Germinal center (tissue), 1 donor: ENCODE measurements at regions not wholly inside any gene's neighbourhood (a gene's known extent, or its start where the extent isn't known, plus 50 kb on each side); places are given as distances from the start of the nearest gene placed in this dataset.
"Not testable (repeated sequence)": the region's sequence is repeated elsewhere in the genome, so short reads cannot be mapped to it uniquely, and the experiment has no call there.

ENCODE experiments used
- DNase-seq: peaks from one replicate; pipeline ENCODE4 v3.0.0; 2012; ENCODE audit warnings: mixed read lengths, low spot score

GRCh38 chr5:89071101-89071940 is 188.3 kb upstream of the MEF2C start:
- DNase-seq = no peak

GRCh38 chr5:89069591-89069990 is 186.6 kb upstream of the MEF2C start:
- DNase-seq = no peak

GRCh38 chr5:89067362-89067761 is 184.4 kb upstream of the MEF2C start:
- DNase-seq = no peak

GRCh38 chr5:89065919-89066318 is 182.9 kb upstream of the MEF2C start:
- no peak for DNase-seq

DNA sequence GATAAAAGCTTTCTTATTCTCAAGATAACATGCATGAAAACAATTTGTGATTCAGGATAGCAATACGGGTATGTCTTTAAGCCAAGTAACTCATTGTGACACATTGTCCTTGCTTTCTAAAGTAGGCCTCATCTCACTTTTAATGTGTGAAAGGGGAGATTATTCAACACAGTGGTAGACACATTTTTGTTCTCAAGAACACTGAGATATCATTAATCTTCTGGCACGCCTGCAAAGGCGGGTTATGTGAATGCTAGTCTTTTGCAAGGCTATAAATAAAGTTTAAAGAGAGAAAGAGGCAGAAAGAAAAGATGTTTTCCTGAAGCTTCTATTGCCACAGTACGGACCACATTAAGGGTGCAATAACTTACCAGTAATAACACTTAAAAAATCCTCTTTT is 181.8 kb upstream of the MEF2C start:
- DNase-seq = no peak

- DNase-seq = no peak
Measured at GRCh38 chr5:89064054-89064453, 181.1 kb upstream of the MEF2C start.

- no peak for DNase-seq
Measured at GRCh38 chr5:89060768-89061167, 177.8 kb upstream of the MEF2C start.

GRCh38 chr5:89059274-89059673 is 176.3 kb upstream of the MEF2C start:
- DNase-seq = no peak

- no peak for DNase-seq
Measured at GRCh38 chr5:89055695-89056085, 172.7 kb upstream of the MEF2C start.

GRCh38 chr5:89055015-89055694 is 172.2 kb upstream of the MEF2C start:
- no peak for DNase-seq

DNA sequence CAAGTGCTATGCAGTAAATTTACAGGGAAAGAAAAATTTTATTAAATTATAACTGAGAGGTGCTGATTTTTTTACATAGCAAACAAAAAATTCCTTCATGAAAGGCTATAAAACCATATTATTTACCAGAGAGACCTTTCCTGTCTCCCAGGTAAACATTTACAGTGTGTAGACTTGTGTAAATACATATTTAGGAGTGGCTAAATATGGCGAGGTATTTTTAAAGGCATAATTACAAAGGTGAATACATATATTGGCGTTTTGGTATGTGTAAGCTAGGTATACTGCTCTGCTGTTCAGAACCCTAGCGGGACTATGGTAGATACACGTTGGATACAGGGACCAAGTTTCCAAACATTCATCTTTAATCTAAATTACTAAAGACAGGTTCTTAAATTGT is 170.6 kb upstream of the MEF2C start:
- no peak for DNase-seq

DNA sequence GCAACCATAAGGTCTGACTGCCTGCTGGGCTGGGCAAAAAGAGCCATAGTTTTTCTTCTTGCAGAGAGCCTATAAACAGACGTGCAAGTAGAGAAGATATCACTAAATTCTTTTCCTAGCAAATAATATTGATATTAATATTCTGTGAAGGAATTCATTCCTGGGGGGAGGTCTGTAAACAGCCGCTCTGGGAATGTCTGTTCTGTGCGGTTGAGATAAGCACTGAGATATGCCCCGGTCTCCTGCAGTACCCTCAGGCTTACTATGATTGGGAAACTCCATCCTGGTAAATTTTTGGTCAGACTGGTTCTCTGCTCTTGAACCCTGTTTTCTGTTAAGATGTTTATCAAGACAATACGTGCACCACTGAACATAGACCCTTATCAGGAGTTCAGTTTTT is 167.1 kb upstream of the MEF2C start:
- DNase-seq = not testable (repeated sequence)

DNA sequence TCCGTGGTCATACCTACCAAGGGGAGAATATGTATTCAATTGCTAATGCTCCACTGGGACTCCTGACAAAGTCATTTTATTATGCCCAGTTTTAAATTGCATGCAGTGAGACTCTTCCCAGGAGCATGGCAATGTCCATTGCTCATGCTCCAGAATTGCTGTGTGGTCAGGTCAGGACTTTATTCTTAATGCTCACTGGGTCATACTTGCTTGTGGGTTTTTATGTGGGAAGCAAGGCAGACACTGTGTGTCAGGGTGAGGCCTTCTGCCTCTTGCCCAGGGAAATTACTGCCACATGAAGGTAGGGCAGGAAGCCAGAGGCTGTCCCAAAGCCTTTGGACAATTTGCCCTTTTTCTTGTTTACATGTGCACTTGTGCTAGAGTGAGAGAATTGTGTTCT is 164.6 kb upstream of the MEF2C start:
- no peak for DNase-seq

GRCh38 chr5:89045216-89045615 is 162.2 kb upstream of the MEF2C start:
- DNase-seq = no peak

DNA sequence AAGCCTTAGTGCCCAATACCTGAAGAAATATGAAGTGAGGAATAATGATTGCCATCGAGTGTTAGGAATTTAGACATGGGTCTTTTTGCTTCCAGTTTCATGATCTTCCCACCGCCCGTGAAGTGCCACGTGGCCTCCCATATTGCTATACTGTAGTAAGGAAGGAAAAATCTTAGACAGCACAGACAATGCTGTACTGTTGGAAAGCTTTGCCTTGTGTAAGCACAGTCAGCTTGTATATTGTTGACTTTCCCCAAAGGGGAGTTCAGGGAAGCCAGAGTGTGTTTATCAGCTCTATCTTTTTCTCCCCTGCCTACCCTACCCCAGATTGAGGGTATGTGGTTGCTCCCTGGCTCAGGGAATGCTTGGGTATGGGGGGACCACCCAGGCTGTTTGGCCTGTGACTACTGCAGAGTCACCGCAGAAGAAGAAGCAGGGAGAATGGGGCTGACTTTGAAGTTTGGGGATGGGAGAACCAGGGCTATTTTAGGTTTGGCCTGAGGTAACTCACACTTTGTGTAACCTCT is 161.8 kb upstream of the MEF2C start:
- no peak for DNase-seq

GRCh38 chr5:89043676-89044075 is 160.7 kb upstream of the MEF2C start:
- DNase-seq = no peak

- no peak for DNase-seq
Measured at GRCh38 chr5:89042746-89043145, 159.8 kb upstream of the MEF2C start.

DNA sequence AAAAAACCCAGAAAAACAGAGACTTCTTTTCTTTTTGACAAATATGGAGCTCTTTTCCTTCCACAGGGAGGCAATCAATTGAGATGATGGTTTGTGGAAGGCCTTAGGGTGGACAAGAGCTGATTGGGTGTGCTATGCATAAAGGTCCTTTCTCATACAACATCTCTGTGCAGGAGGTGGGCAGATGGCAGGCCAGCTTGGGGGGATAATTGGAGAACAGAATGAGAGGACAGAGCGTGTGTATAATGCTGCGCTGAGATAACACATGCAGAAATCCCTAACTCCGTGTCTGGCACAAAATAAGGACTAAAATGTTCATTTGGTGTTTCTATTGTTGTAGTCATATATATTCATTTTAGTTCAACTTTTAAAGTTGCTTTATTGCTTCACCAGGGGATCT is 159.0 kb upstream of the MEF2C start:
- DNase-seq = no peak

DNA sequence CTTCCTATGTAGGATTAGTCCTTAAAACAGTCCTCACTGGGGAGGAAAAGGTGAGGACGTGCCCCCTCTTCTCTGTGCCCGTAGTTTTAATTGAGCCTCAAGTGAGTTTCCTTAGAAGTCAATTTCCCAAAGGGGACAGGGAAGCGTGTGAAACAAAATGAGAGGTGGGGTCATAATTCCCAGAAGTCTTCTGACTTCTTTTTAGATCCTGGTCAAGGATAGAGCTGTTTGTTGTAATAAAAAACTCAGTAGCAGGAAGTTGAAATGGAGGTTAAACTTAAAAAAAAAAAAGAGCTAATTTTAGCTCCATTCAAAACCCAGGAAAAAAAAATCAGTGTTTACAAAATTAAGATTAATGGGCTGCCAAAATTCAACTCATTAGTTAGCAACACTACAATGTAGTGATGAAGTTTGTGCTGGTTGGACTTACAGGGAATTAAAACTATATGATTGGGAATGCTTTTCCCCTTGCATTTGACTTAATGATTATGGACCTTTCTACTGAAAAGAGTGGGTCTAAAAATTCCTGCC is 158.3 kb upstream of the MEF2C start:
- DNase-seq = no peak

DNA sequence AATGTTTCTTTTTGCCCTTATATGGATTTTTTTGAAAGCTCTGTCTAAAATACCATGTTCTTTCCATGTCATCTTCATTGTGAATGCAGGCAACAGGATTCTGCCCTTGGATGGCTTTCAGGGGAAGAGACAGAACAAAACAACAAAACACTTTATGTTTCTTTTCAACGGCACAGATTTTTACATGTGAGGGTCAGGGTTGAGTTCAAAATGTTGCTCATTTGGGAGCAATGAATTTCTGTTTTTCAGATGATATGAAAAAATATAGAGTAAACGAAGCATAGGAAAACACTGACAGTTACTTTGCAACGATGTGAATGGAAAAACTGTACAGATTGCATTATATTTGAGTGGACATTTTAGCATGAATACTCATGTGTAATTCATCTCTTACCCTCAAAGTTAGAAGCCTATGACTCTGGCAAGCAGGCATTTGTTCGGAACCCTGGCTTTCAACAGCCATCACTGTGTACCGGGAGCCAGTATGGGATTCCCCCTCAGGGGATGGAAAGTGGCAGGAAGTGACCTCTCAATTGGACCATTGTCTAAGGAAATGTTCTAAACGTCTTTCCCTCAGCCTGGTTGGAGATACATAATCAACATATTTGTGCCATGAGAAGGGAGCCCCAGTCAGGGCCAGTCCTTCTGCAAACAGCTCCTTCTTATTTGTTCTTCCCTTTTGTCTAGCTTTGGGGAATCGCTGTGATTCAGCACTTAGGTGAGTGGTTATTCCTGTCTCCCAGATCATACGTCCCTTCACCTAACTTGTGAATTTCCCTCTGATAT is 153.9 kb upstream of the MEF2C start:
- DNase-seq = no peak

GRCh38 chr5:89036166-89036565 is 153.2 kb upstream of the MEF2C start:
- no peak for DNase-seq

GRCh38 chr5:89034588-89034987 is 151.6 kb upstream of the MEF2C start:
- DNase-seq = no peak
